GM12865 (cell line): ENCODE measurements at regions not wholly inside any gene's neighbourhood (a gene's known extent, or its start where the extent isn't known, plus 50 kb on each side); places are given as distances from the start of the nearest gene placed in this dataset.

Experiments used
- DNase-seq: peaks from one replicate; pipeline ENCODE4 v3.0.0; 2010; ENCODE audit warnings: low read depth
- H3K4me3 ChIP-seq: 2 replicates; pipeline ENCODE4 v1.5.1; 2011; ENCODE audit warnings: mild to moderate bottlenecking, low read depth, low read length, control low read depth
- CTCF ChIP-seq: IDR thresholded peaks from 2 replicates; pipeline ENCODE4 v1.5.1; 2011; ENCODE audit warnings: low read length, control low read depth, low read depth, inconsistent platforms; ENCODE audit not compliant: insufficient read depth; ENCODE audit errors: missing control alignments

GRCh38 chr6:147972448-147972847 lies 370.2 kb upstream of the SASH1 start:
- no peak for TF ChIP-seq CTCF
- DNase-seq = no peak
- H3K4me3 ChIP-seq = no peak overlapping the region

- no peak for TF ChIP-seq CTCF
- H3K4me3 ChIP-seq = no peak overlapping the region
- DNase-seq = no peak
Observed at GRCh38 chr6:147973806-147974205, 368.8 kb upstream of the SASH1 start.

- H3K4me3 ChIP-seq = no peak overlapping the region
- DNase-seq = no peak
- TF ChIP-seq CTCF = no peak
Observed at GRCh38 chr6:147974376-147974775, 368.3 kb upstream of the SASH1 start.

GRCh38 chr6:147977851-147978465 lies 364.7 kb upstream of the SASH1 start:
- H3K4me3 ChIP-seq = no peak overlapping the region
- no peak for DNase-seq
- TF ChIP-seq CTCF = no peak

- TF ChIP-seq CTCF = no peak
- no peak for DNase-seq
Observed at GRCh38 chr6:147979966-147980365, 362.7 kb upstream of the SASH1 start.

GRCh38 chr6:147983581-147984366 lies 358.9 kb upstream of the SASH1 start:
- no peak for DNase-seq
- TF ChIP-seq CTCF = no peak
- H3K4me3 ChIP-seq = no peak overlapping the region

More at GRCh38 chr6:147979966-147980365, 362.7 kb upstream of the SASH1 start:
- no peak overlapping the region for H3K4me3 ChIP-seq

GRCh38 chr6:147986846-147987245 lies 355.8 kb upstream of the SASH1 start:
- TF ChIP-seq CTCF = no peak
- no peak overlapping the region for H3K4me3 ChIP-seq
- no peak for DNase-seq
